Osteoblast (primary cell): ENCODE measurements at regions not wholly inside any gene's neighbourhood (a gene's known extent, or its start where the extent isn't known, plus 50 kb on each side); places are given as distances from the start of the nearest gene placed in this dataset.

ENCODE experiments used
- DNase-seq: peaks from one replicate; pipeline ENCODE4 v3.0.0; 2011; ENCODE audit warnings: low spot score, mixed read lengths; ENCODE audit not compliant: insufficient read length; ENCODE audit errors: missing footprints
- H2AFZ ChIP-seq: 2 replicates; pipeline ENCODE4 v1.6.0; 2011; ENCODE audit warnings: mild to moderate bottlenecking, low read length
- H3K27ac ChIP-seq: 2 replicates; pipeline ENCODE4 v1.5.1; 2011; ENCODE audit warnings: mild to moderate bottlenecking, low read depth, low read length, moderate library complexity
- H3K27me3 ChIP-seq: 2 replicates; pipeline ENCODE4 v1.6.0; 2012; ENCODE audit warnings: mild to moderate bottlenecking, control low read depth, inconsistent platforms, low read length, moderate library complexity; ENCODE audit not compliant: insufficient read depth
- H3K36me3 ChIP-seq: 2 replicates; pipeline ENCODE4 v1.5.1; 2011; ENCODE audit warnings: mild to moderate bottlenecking, low read length, control low read depth, moderate library complexity; ENCODE audit not compliant: insufficient read depth
- H3K4me1 ChIP-seq: 2 replicates; pipeline ENCODE4 v1.5.1; 2011; ENCODE audit warnings: mild to moderate bottlenecking, low read length, control low read depth, moderate library complexity; ENCODE audit not compliant: insufficient read depth
- H3K4me2 ChIP-seq: 2 replicates; pipeline ENCODE4 v1.6.0; 2011; ENCODE audit warnings: mild to moderate bottlenecking, low read length; ENCODE audit not compliant: insufficient read depth
- H3K4me3 ChIP-seq: fragments of 200-600 bp; sonication (generic); 3 replicates; pipeline ENCODE4 v1.5.1; 2012; ENCODE audit warnings: mild to moderate bottlenecking, low read length, inconsistent platforms; ENCODE audit not compliant: insufficient read depth
- H3K79me2 ChIP-seq: 2 replicates; pipeline ENCODE4 v1.6.0; 2012; ENCODE audit warnings: mild to moderate bottlenecking, low read length, control low read depth, inconsistent platforms; ENCODE audit not compliant: insufficient read depth
- H3K9me3 ChIP-seq: 2 replicates; pipeline ENCODE4 v1.5.1; 2011; ENCODE audit warnings: low read depth, low read length, control low read depth
- H4K20me1 ChIP-seq: 2 replicates; pipeline ENCODE4 v1.6.0; 2012; ENCODE audit warnings: mild to moderate bottlenecking, low read length, control low read depth; ENCODE audit not compliant: insufficient read depth
- TF ChIP-seq, protein P1 (sequence below): IDR thresholded peaks from 2 replicates; pipeline ENCODE4 v1.5.1; 2011; ENCODE audit warnings: mild to moderate bottlenecking, low read depth, low read length, moderate library complexity; ENCODE audit errors: extremely low read depth

DNA sequence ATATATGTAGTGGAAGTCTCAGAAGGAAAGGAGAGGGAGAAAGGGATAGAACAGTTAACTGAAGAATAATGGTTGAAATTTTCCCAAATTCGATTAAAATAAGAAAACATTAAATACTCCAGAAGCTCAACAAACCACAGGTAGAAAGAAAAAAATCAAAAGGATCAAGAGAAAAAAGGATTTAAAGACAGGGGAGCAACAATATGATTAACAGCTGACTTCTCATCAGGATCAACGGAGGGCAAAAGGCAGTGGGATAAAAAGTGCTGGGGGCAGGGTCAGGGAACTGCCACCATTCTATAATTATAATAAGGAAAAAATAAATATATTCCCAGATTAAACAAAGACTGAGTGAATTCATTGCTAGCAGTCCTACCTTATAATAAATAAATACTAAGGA is 55.3 kb downstream of the CDKN2C start:
- no peak overlapping the region for H3K4me2 ChIP-seq
- no peaks in the 10 kb centered on the region for H3K79me2 ChIP-seq
- no peak overlapping the region for H2AFZ ChIP-seq
- no peaks in the 10 kb centered on the region for H3K36me3 ChIP-seq
- DNase-seq: no peak
- H3K4me3 ChIP-seq: no peak overlapping the region
- H3K4me1 ChIP-seq: no peaks in the 10 kb centered on the region
- no peak overlapping the region for H3K27ac ChIP-seq
- no peaks in the 10 kb centered on the region for H4K20me1 ChIP-seq
- H3K9me3 ChIP-seq: no peaks in the 10 kb centered on the region
- TF ChIP-seq, protein P1, sequence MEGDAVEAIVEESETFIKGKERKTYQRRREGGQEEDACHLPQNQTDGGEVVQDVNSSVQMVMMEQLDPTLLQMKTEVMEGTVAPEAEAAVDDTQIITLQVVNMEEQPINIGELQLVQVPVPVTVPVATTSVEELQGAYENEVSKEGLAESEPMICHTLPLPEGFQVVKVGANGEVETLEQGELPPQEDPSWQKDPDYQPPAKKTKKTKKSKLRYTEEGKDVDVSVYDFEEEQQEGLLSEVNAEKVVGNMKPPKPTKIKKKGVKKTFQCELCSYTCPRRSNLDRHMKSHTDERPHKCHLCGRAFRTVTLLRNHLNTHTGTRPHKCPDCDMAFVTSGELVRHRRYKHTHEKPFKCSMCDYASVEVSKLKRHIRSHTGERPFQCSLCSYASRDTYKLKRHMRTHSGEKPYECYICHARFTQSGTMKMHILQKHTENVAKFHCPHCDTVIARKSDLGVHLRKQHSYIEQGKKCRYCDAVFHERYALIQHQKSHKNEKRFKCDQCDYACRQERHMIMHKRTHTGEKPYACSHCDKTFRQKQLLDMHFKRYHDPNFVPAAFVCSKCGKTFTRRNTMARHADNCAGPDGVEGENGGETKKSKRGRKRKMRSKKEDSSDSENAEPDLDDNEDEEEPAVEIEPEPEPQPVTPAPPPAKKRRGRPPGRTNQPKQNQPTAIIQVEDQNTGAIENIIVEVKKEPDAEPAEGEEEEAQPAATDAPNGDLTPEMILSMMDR: no peak
- H3K27me3 ChIP-seq: no peaks in the 10 kb centered on the region

DNA sequence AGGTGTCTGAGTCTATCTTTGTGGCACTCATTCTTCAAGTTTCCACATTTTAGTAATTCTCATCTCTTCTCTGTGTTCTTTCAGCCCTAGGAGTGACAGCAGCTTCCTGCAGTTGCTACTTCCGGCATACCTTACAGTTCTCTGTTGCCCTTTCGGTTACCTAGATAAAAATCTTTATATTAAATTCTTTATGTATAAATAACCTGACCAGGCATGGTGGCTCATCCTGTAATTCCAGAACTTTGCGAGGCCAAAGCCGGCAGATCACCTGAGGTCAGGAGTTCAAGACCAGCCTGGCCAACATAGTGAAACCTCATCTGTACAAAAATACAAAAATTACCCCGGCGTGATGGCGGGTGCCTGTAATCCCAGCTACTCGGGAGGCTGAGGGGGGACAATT is 62.9 kb downstream of the CDKN2C start:
- TF ChIP-seq, protein P1: no peak
- DNase-seq: no peak

DNA sequence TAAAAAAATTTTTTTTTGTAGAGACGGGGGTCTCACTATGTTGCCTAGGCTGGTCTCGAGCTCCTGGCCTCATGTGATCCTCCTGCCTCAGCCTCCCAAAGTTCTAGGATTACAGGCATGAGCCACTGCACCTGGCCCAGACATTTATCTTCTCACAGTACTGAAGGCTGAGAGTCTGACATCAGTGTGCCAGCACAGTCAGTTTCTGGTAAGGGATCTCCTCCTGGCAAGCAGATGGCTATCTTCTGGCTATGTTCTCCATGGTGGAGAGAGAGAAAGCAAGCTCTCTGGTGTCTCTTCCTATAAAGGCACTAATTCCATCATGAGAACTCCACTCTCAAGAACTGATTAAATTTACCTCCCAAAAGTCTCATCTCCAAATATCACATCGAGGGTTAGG is 57.8 kb upstream of the C1orf185 start:
- no peaks in the 10 kb centered on the region for H3K36me3 ChIP-seq
- H3K27me3 ChIP-seq: no peaks in the 10 kb centered on the region
- H2AFZ ChIP-seq: peak overlapping the region; percentile 53
- no peak overlapping the region for H3K27ac ChIP-seq
- TF ChIP-seq, protein P1: no peak
- no peaks in the 10 kb centered on the region for H3K9me3 ChIP-seq
- peak; percentile 13 for DNase-seq
- H4K20me1 ChIP-seq: no peaks in the 10 kb centered on the region
- no peaks in the 10 kb centered on the region for H3K4me1 ChIP-seq
- H3K4me3 ChIP-seq: no peak overlapping the region
- H3K4me2 ChIP-seq: no peak overlapping the region
- H3K79me2 ChIP-seq: no peaks in the 10 kb centered on the region

More for the DNA sequence above, 62.9 kb downstream of the CDKN2C start:
- Histone ChIP-seq H3K4me3 (no peak overlapping the region), H3K27me3 (no peaks in the 10 kb centered on the region), H3K27ac (no peak overlapping the region), H3K4me2 (no peak overlapping the region), H2AFZ (no peak overlapping the region), H3K79me2 (no peaks in the 10 kb centered on the region), H3K4me1 (no peaks in the 10 kb centered on the region), H4K20me1 (no peaks in the 10 kb centered on the region), H3K36me3 (no peaks in the 10 kb centered on the region), H3K9me3 (no peaks in the 10 kb centered on the region)

DNA sequence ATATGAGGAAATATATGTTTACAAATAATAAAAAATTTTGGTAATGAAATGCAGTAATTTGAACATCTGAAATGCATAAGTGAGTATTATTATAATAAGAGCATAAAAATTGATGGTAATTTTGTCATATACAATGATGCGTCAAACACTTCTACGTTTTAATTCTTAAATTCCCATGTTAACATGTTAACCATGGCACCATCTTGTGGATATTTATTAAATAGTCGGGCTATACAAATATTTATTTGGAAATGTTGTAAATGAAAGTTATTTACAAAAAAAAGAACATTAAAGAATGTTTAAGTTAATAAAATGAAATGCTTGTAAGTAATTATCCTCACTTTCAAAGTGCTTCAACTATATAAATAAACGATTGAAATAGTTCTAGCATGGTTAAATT is 57.2 kb upstream of the C1orf185 start:
- TF ChIP-seq, protein P1: peak; percentile 36
- Histone ChIP-seq H4K20me1 (no peaks in the 10 kb centered on the region), H3K27me3 (no peaks in the 10 kb centered on the region), H3K4me1 (no peaks in the 10 kb centered on the region), H3K79me2 (no peaks in the 10 kb centered on the region), H3K4me3 (no peak overlapping the region), H2AFZ (no peak overlapping the region), H3K4me2 (no peak overlapping the region), H3K9me3 (no peaks in the 10 kb centered on the region), H3K27ac (no peak overlapping the region), H3K36me3 (no peaks in the 10 kb centered on the region)
- no peak for DNase-seq
